A549 (cell line): ENCODE measurements at regions not wholly inside any gene's neighbourhood (a gene's known extent, or its start where the extent isn't known, plus 50 kb on each side); places are given as distances from the start of the nearest gene placed in this dataset.

Experiments
- CTCF ChIP-seq: fragments of >200 bp; sonication (Bioruptor Twin); formaldehyde crosslinking; IDR thresholded peaks from 3 replicates; pipeline ENCODE4 v1.5.1; 2016
- ZSCAN20 ChIP-seq: fragments of 250-450 bp; sonication (Bioruptor Pico); IDR thresholded peaks from 2 replicates; pipeline ENCODE4 v1.8.0; 2022; ENCODE audit warnings: mild to moderate bottlenecking, moderate library complexity

- no peak for TF ChIP-seq CTCF
- TF ChIP-seq ZSCAN20 (CRISPR knock-in tag): no peak
Measured at GRCh38 chr12:107533218-107533617, 152.4 kb upstream of the PWP1 start.
